Amygdala (tissue), 56 donors: ENCODE measurements at regions not wholly inside any gene's neighbourhood (a gene's known extent, or its start where the extent isn't known, plus 50 kb on each side); places are given as distances from the start of the nearest gene placed in this dataset.
A peak's percentile ranks its signal among the peaks of the same experiment; 100 is the strongest.

Experiments
- DNase-seq, 56 donors: peaks; one replicate each; lab custom pipeline; 2025; lab: John Stamatoyannopoulos, UW

GRCh38 chr18:50473881-50474280 is 86.0 kb upstream of the MAPK4 start:
- no peak for DNase-seq

DNA sequence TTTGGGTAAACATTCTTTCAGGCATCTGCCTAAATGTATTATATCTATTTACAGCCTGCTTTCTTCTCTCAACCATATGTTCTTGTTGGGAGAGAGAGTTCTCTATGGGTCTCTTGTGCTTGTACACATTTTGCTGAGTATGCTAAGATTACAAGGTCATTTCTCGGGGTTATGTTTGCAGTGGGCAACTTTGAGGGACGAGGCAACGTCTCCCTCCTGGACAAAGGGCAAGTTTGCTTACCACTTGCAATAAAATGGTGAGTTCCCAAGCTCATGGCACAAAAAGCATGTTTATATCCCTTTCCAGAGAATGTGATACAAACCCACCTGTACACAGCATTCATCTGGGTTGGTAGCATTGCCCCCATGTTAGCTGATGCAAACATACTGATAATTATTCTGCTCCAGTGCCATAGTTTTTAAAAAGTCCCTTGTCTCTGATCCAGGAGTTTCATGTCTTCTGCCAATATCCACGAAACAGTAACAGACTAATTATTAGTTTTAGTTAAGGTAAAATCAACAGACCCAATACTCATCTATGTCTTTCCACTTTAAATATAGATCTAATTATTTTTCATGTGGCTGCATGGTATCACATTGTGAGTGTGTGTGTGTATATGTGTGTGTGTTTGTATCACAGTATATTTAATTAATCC is 84.2 kb upstream of the MAPK4 start:
- DNase-seq, result no peak

DNA sequence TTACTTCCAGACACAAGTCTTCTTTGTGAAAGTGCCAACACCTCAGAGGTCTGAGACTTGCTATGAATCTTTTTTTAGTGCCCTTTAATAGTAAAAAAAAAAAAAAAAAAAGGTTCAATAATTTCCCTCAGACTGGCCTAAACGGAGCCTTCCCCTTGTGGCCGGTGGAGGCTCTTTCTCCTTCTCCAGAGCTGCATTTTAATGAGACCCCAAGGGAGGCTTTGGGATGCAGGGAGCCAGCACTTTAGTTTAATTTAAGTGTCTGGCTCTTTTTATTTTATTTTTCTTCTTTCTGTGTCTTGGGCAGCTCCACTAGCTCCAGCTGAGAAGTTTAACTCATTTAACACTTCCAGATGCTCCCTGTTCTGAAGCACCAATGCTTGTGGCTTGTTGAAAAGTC is 67.8 kb upstream of the MAPK4 start:
- DNase-seq, result no peak

DNA sequence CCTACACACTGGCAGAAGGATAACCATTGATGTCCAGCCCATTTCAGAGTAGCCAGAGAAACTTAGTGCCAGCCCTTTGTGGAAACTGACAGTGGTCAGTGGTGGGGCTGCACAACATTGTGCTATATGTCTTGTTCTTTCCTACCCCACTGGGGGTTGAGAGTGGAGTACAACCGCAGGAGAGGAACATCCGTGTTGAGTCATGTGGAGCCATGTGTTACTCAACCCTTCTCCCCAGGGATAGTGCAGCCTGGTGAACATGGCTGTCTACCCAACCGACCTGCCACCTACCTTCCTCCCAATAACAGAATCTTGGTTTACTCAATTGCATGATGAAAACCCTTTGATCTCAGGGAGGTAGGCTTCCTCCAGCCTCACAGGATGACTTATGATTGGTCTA is 65.3 kb upstream of the MAPK4 start:
- no peak for DNase-seq

GRCh38 chr18:50506362-50506761 is 53.5 kb upstream of the MAPK4 start:
- no peak for DNase-seq

- peak in 18 of 56 donors; percentile 3 to 40 (median 12) for DNase-seq
These were observed 52.7 kb upstream of the MAPK4 start for GRCh38 chr18:50507120-50507590.

GRCh38 chr18:50508228-50508627 is 51.7 kb upstream of the MAPK4 start:
- no peak for DNase-seq

GRCh38 chr18:50509012-50509411 is 50.9 kb upstream of the MAPK4 start:
- peak in 12 of 56 donors; percentile 1 to 42 (median 13) for DNase-seq
